K562 (cell line): ENCODE measurements at regions not wholly inside any gene's neighbourhood (a gene's known extent, or its start where the extent isn't known, plus 50 kb on each side); places are given as distances from the start of the nearest gene placed in this dataset.
"Not testable (repeated sequence)": the region's sequence is repeated elsewhere in the genome, so short reads cannot be mapped to it uniquely, and the experiment has no call there.

ENCODE experiments used
- ATAC-seq: fragments of 200-7000 bp; cut with Tn5 transposase; 3 replicates; pipeline ENCODE4 v1.9.1; 2020; ENCODE audit warnings: moderate library complexity
- BruUV-seq: library from RNA; stranded (reverse); fragments of 400-500 nt; replicated peaks from 2 replicates; lab custom pipeline; 2021; lab: Mats Ljungman, UMichigan
- CTCF ChIA-PET: fragments of 300-600 bp; formaldehyde crosslinking; extraction: SDS; loops from one replicate; lab custom pipeline; 2021; ENCODE audit warnings: low intra/inter-chr PET ratio; lab: Yijun Ruan, JAX
- POLR2A ChIA-PET: fragments of 300-600, 350-650 bp; sonication (Branson Sonifier 250); formaldehyde crosslinking; extraction: SDS; loops from one replicate; lab custom pipeline; 2021; ENCODE audit warnings: antibody characterized with exemption, inconsistent platforms; lab: Yijun Ruan, JAX
- DNase-seq, 4 experiments: peaks; one replicate each; pipeline versions ENCODE4 v3.0.0 to v3.0.0-alpha.2; 2011 to 2018; ENCODE audit warnings: low spot score in 3 of 4, mixed read lengths in 3 of 4; ENCODE audit errors: extremely low read depth in 1 of 4
- FAIRE-seq: peaks from 2 replicates; lab custom pipeline; 2011; peaks lifted over from hg19 to GRCh38; lab: Jason Lieb, UNC
- H2AFZ ChIP-seq: 2 replicates; pipeline ENCODE4 v1.6.0; 2011; ENCODE audit warnings: low read depth, low read length, control low read depth, inconsistent platforms
- H3K27ac ChIP-seq: fragments of 200-600 bp; 3 replicates; pipeline ENCODE4 v1.8.0; 2011; ENCODE audit warnings: low read depth, mild to moderate bottlenecking, control low read depth, inconsistent platforms, low read length, moderate library complexity, mixed read lengths; ENCODE audit errors: extremely low read depth
- H3K27me3 ChIP-seq, 2 experiments: fragments of 300-600 bp in 1 of 2; 2 replicates in 1 of 2; 3 replicates in 1 of 2; pipeline versions ENCODE4 v1.6.0 to v1.8.0; 2011; ENCODE audit warnings: inconsistent platforms in 2 of 2, low read length in 2 of 2, mild to moderate bottlenecking in 1 of 2, mixed read lengths in 1 of 2, moderate library complexity in 1 of 2; ENCODE audit not compliant: control insufficient read depth in 2 of 2, insufficient read depth in 2 of 2
- H3K36me3 ChIP-seq: fragments of 300-600 bp; 3 replicates; pipeline ENCODE4 v1.8.0; 2011; ENCODE audit warnings: mild to moderate bottlenecking, low read length, inconsistent platforms; ENCODE audit not compliant: control insufficient read depth, insufficient read depth
- H3K4me1 ChIP-seq, 2 experiments: fragments of 200-600 bp in 1 of 2; replicated peaks in 1 of 2; 2 replicates in 1 of 2; 3 replicates in 1 of 2; pipeline versions ENCODE4 v1.5.1 to v1.8.0; 2011; ENCODE audit warnings: inconsistent platforms in 2 of 2, low read length in 2 of 2, mild to moderate bottlenecking in 1 of 2, mixed read lengths in 1 of 2, moderate library complexity in 1 of 2; ENCODE audit not compliant: control insufficient read depth in 2 of 2, insufficient read depth in 2 of 2
- H3K4me2 ChIP-seq: 2 replicates; pipeline ENCODE4 v1.6.1; 2011; ENCODE audit warnings: low read length, control low read depth, inconsistent platforms, mixed read lengths; ENCODE audit not compliant: insufficient read depth
- H3K4me3 ChIP-seq: fragments of 200-600 bp; sonication (generic), shearing (Covaris generic); 2 replicates; pipeline ENCODE4 v1.5.1; 2016; ENCODE audit warnings: control low read depth, inconsistent platforms
- H3K79me2 ChIP-seq: fragments of 200-600 bp; 3 replicates; pipeline ENCODE4 v1.8.0; 2011; ENCODE audit warnings: low read length, inconsistent platforms; ENCODE audit not compliant: control insufficient read depth, insufficient read depth
- H3K9ac ChIP-seq, 2 experiments: 2 replicates each; pipeline versions ENCODE4 v1.6.0 to v1.6.1; 2011; ENCODE audit warnings: low read depth in 2 of 2, low read length in 2 of 2, control low read depth in 1 of 2, inconsistent platforms in 1 of 2, mild to moderate bottlenecking in 1 of 2, mixed read lengths in 1 of 2; ENCODE audit not compliant: insufficient read depth in 1 of 2
- H3K9me1 ChIP-seq: one replicate; pipeline ENCODE4 v1.6.0; 2011; ENCODE audit warnings: inconsistent platforms, mild to moderate bottlenecking, low read length, moderate library complexity; ENCODE audit not compliant: control insufficient read depth, insufficient read depth
- H3K9me3 ChIP-seq: replicated peaks from 2 replicates; pipeline ENCODE4 v1.5.1; 2011; ENCODE audit warnings: low read depth, low read length, inconsistent platforms; ENCODE audit not compliant: control insufficient read depth, insufficient read depth
- H4K20me1 ChIP-seq: replicated peaks from 2 replicates; pipeline ENCODE4 v1.6.1; 2011; ENCODE audit warnings: low read length, inconsistent platforms, mixed read lengths; ENCODE audit not compliant: control insufficient read depth, insufficient read depth
- BCOR ChIP-seq: fragments of 450-650 bp; IDR thresholded peaks from 2 replicates; pipeline ENCODE4 v1.6.1; 2016
- NFIC ChIP-seq: fragments of 450-650 bp; IDR thresholded peaks from 2 replicates; pipeline ENCODE4 v1.6.1; 2017; ENCODE audit warnings: mild to moderate bottlenecking, inconsistent platforms
- NR2C2 ChIP-seq, 2 experiments: fragments of 200-800 bp in 1 of 2; sonication (Bioruptor generic) in 1 of 2; sonication (generic) in 1 of 2; formaldehyde crosslinking in 1 of 2; IDR thresholded peaks; 2 replicates each; pipeline versions ENCODE4 v1.6.1 to v1.8.0; 2016 to 2022; ENCODE audit warnings: mild to moderate bottlenecking in 1 of 2, missing compliant biosample characterization in 1 of 2, missing genetic modification characterization in 1 of 2, missing genetic modification reagents in 1 of 2
- PRPF4 ChIP-seq: fragments of 200-400 bp; formaldehyde crosslinking; IDR thresholded peaks from one replicate; pipeline ENCODE4 v1.6.1; 2017; ENCODE audit warnings: low read length, low read depth, mild to moderate bottlenecking; ENCODE audit not compliant: insufficient read depth, poor library complexity, severe bottlenecking
- RBM25 ChIP-seq: fragments of 200-400 bp; formaldehyde crosslinking; IDR thresholded peaks from 2 replicates; pipeline ENCODE4 v1.6.1; 2018; ENCODE audit warnings: low read length, low read depth, moderate library complexity; ENCODE audit not compliant: severe bottlenecking
- WGBS: fragments of 100-300 bp; shearing (Covaris generic); methylation state at CpG from one replicate; pipeline ENCODE4 v1.1.6; 2016; ENCODE audit warnings: low coverage, mixed read lengths; ENCODE audit not compliant: insufficient coverage; ENCODE audit errors: missing lambda C conversion rate; 5-methylcytosine and 5-hydroxymethylcytosine counted together
- in situ Hi-C: fragments of 300-500 bp; cut with MboI; formaldehyde crosslinking; loops from 4 replicates; pipeline ENCODE4 v1.15.0; 2018; ENCODE audit warnings: inconsistent platforms, mixed read lengths
- intact Hi-C: fragments of 100-400 bp; cut with micrococcal nuclease; formaldehyde crosslinking; loops from 2 replicates; pipeline ENCODE4 v1.14.2; 2022
- TF ChIP-seq, protein P1 (sequence below): fragments of 250-450 bp; sonication (Bioruptor Pico); IDR thresholded peaks from 2 replicates; pipeline ENCODE4 v1.9.0; 2021; ENCODE audit warnings: mild to moderate bottlenecking

DNA sequence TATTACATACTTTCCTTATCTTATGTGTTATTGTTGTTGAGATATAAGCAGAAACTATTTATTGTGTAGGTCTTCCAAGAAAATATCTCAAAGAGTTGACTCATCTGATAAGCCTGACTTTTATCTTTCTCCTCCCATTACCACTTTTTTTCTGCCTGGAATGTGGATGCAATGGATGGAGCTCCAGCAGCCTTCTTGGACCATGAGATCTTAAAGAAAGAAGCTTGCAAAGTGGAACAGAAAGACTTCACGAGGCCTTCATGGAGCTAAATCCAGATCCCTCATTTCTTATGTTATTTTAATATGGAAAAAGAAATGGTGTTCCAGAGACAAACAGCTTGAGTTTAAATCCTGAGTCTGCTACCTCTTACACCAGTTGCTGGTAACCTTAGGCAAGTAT lies 237.6 kb upstream of the FOXF1 start:
- TF ChIP-seq RBM25 (peak; percentile 99), BCOR (0 out of 2 replicates have a peak, but pooled peaks have one; percentile 34), NR2C2 (CRISPR knock-in tag; IDR thresholded peaks at IDR 0.05) (no peak), NR2C2 (tag; IDR thresholded peaks at IDR 0.05) (no peak)
- POLR2A ChIA-PET, result interaction anchor here (0.7 kb wide), 1 partner anchor 58 kb away, joined by 4 read pairs; no protein-coding TSS in a partner anchor
- Histone ChIP-seq H3K9me1 (no peaks in the 10 kb centered on the region), H3K4me3 (no peak overlapping the region), H3K27me3 (peaks cover 2 to 8% of the 10 kb centered on the region in 2 experiments; a peak in 2 of 5 replicates), H3K79me2 (no peaks in the 10 kb centered on the region), H3K9ac (no peak overlapping the region), H3K9me3 (no peaks in the 10 kb centered on the region), H2AFZ (no peak overlapping the region), H3K4me1 (no peaks in the 10 kb centered on the region), H3K36me3 (no peaks in the 10 kb centered on the region), H3K4me2 (no peak overlapping the region), H4K20me1 (no peaks in the 10 kb centered on the region), H3K27ac (no peak overlapping the region)
- CTCF ChIA-PET, result no interaction called here
- intact Hi-C loops, result no loop called here
- FAIRE-seq (no peak), DNase-seq (no peak), ATAC-seq (no peak)
- BruUV-seq, result no TSS peak
- in situ Hi-C loops, result no loop called here
- 0% methylated on average over 1 of the region's 1 CpG for WGBS

DNA sequence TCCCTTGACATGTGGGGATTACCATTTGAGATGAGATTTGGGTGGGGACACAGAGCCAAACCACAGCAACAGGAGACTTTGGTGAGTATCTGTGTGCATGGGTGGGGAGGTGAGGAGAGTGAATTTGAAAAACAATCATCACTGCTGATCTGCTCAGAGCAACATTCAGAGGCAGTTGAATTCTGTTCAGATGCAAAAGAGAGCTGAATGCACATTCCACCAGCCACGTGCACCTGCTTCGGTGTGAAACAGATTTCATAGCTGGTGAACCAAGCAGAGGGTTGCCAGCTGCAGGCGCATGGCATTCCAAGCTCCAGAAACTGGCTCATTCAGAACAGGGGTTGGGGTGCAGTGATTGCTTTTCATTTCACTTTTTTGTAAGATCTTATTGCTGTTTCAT lies 233.1 kb upstream of the FOXF1 start:
- H2AFZ ChIP-seq, result no peak overlapping the region
- POLR2A ChIA-PET, result no interaction called here
- no peaks in the 10 kb centered on the region for H3K36me3 ChIP-seq
- BruUV-seq, result no TSS peak
- H3K4me2 ChIP-seq, result no peak overlapping the region
- no peak overlapping the region for H3K4me3 ChIP-seq
- ATAC-seq (no peak), DNase-seq (no peak), FAIRE-seq (no peak)
- H3K79me2 ChIP-seq, result no peaks in the 10 kb centered on the region
- CTCF ChIA-PET, result no interaction called here
- no peak overlapping the region for H3K9ac ChIP-seq
- no peaks in the 10 kb centered on the region for H3K9me3 ChIP-seq
- no peak overlapping the region for H3K27ac ChIP-seq
- H3K27me3 ChIP-seq, result peaks cover 5 to 18% of the 10 kb centered on the region in 2 experiments; a peak in 2 of 5 replicates
- intact Hi-C loops, result no loop called here
- 3% methylated on average over 3 of the region's 3 CpGs for WGBS
- TF ChIP-seq, protein P1, sequence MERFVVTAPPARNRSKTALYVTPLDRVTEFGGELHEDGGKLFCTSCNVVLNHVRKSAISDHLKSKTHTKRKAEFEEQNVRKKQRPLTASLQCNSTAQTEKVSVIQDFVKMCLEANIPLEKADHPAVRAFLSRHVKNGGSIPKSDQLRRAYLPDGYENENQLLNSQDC, result no peak
- TF ChIP-seq NFIC, result no peak
- TF ChIP-seq PRPF4, result no peak
- TF ChIP-seq, all 486 proteins: peak for 0
- no peaks in the 10 kb centered on the region for H4K20me1 ChIP-seq
- in situ Hi-C loops, result no loop called here
- no peaks in the 10 kb centered on the region for H3K4me1 ChIP-seq
- H3K9me1 ChIP-seq, result no peaks in the 10 kb centered on the region

DNA sequence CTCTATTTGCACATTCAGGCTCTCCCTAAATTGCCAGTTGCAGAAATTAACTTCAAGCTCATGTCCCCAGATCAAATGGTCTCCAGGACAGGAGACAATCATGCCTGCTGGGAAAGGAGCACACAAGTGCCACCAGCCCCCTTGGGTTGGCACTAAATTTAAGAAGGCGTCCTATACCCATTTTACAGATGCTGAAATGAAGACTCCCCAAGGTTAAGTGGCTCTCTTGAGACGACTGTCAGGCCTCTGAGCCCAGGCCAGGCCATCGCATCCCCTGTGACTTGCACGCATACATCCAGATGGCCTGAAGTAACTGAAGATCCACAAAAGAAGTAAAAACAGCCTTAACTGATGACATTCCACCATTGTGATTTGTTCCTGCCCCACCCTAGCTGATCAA lies 232.5 kb upstream of the FOXF1 start:
- H3K9me3 ChIP-seq, DNase-seq, H3K9me1 ChIP-seq, FAIRE-seq, H3K4me1 ChIP-seq, in situ Hi-C loops, H3K36me3 ChIP-seq, POLR2A ChIA-PET, CTCF ChIA-PET, ATAC-seq, H3K79me2 ChIP-seq, H4K20me1 ChIP-seq, H3K4me3 ChIP-seq, H2AFZ ChIP-seq, H3K9ac ChIP-seq, BruUV-seq, H3K4me2 ChIP-seq, intact Hi-C loops, H3K27ac ChIP-seq: not testable (repeated sequence)
- peaks cover 9 to 21% of the 10 kb centered on the region in 2 experiments; a peak in 4 of 5 replicates for H3K27me3 ChIP-seq
- WGBS, result 0% methylated on average over 3 of the region's 4 CpGs
